Osteoblast (primary cell): ENCODE measurements at regions not wholly inside any gene's neighbourhood (a gene's known extent, or its start where the extent isn't known, plus 50 kb on each side); places are given as distances from the start of the nearest gene placed in this dataset.
A peak's percentile ranks its signal among the peaks of the same experiment; 100 is the strongest.

Experiments
- DNase-seq: peaks from one replicate; pipeline ENCODE4 v3.0.0; 2011; ENCODE audit warnings: low spot score, mixed read lengths; ENCODE audit not compliant: insufficient read length; ENCODE audit errors: missing footprints
- H2AFZ ChIP-seq: 2 replicates; pipeline ENCODE4 v1.6.0; 2011; ENCODE audit warnings: mild to moderate bottlenecking, low read length
- H3K27ac ChIP-seq: 2 replicates; pipeline ENCODE4 v1.5.1; 2011; ENCODE audit warnings: mild to moderate bottlenecking, low read depth, low read length, moderate library complexity
- H3K27me3 ChIP-seq: 2 replicates; pipeline ENCODE4 v1.6.0; 2012; ENCODE audit warnings: mild to moderate bottlenecking, control low read depth, inconsistent platforms, low read length, moderate library complexity; ENCODE audit not compliant: insufficient read depth
- H3K36me3 ChIP-seq: 2 replicates; pipeline ENCODE4 v1.5.1; 2011; ENCODE audit warnings: mild to moderate bottlenecking, low read length, control low read depth, moderate library complexity; ENCODE audit not compliant: insufficient read depth
- H3K4me1 ChIP-seq: 2 replicates; pipeline ENCODE4 v1.5.1; 2011; ENCODE audit warnings: mild to moderate bottlenecking, low read length, control low read depth, moderate library complexity; ENCODE audit not compliant: insufficient read depth
- H3K4me2 ChIP-seq: 2 replicates; pipeline ENCODE4 v1.6.0; 2011; ENCODE audit warnings: mild to moderate bottlenecking, low read length; ENCODE audit not compliant: insufficient read depth
- H3K4me3 ChIP-seq: fragments of 200-600 bp; sonication (generic); 3 replicates; pipeline ENCODE4 v1.5.1; 2012; ENCODE audit warnings: mild to moderate bottlenecking, low read length, inconsistent platforms; ENCODE audit not compliant: insufficient read depth
- H3K79me2 ChIP-seq: 2 replicates; pipeline ENCODE4 v1.6.0; 2012; ENCODE audit warnings: mild to moderate bottlenecking, low read length, control low read depth, inconsistent platforms; ENCODE audit not compliant: insufficient read depth
- H3K9me3 ChIP-seq: 2 replicates; pipeline ENCODE4 v1.5.1; 2011; ENCODE audit warnings: low read depth, low read length, control low read depth
- H4K20me1 ChIP-seq: 2 replicates; pipeline ENCODE4 v1.6.0; 2012; ENCODE audit warnings: mild to moderate bottlenecking, low read length, control low read depth; ENCODE audit not compliant: insufficient read depth
- TF ChIP-seq, protein P1 (sequence below): IDR thresholded peaks from 2 replicates; pipeline ENCODE4 v1.5.1; 2011; ENCODE audit warnings: mild to moderate bottlenecking, low read depth, low read length, moderate library complexity; ENCODE audit errors: extremely low read depth

DNA sequence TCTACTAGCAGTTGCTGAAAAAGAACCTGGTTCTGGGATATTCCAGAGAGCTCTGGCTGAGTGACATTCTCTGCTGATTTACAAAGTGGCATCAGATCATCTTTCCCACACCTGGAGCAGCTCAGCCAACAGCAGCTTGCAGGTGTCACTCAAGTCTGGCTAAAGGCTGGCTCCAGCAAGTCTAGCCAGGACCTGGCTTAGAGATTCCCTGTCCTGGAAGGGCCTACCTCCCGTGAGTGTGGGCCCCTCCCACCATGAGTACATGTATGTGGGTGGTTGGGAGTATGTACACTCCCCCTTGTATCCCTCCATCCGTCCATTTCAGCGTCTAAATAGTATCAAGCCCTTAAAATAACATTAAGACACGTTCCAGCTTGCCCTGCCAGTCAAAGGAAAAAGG is 539.3 kb upstream of the ID4 start:
- H3K79me2 ChIP-seq: no peaks in the 10 kb centered on the region
- no peak overlapping the region for H3K4me2 ChIP-seq

DNA sequence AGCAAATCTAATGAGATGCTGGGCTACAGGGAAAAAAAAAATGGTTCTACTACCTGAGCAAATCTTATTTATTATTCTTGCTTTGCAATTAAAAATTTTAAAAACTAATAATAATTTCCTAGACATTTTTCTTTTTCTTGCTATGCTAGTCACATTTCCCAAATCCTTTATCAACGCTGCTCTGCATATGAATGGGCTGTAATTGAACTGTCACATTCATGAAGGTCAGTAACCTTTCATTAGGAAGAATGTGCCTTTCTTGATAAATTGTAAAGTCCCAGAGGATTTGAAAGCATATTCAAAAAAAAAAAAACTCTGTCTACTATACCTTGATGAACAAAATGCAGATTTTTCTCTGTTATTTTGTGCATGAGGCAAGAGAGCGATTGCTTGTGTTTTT is 538.7 kb upstream of the ID4 start:
- H4K20me1 ChIP-seq: no peaks in the 10 kb centered on the region
- peaks cover 12% of the 10 kb centered on the region for H3K4me1 ChIP-seq
- no peaks in the 10 kb centered on the region for H3K9me3 ChIP-seq
- H3K27me3 ChIP-seq: no peaks in the 10 kb centered on the region
- H3K27ac ChIP-seq: no peak overlapping the region
- DNase-seq: no peak
- no peaks in the 10 kb centered on the region for H3K79me2 ChIP-seq
- no peak overlapping the region for H3K4me2 ChIP-seq
- H2AFZ ChIP-seq: no peak overlapping the region
- H3K36me3 ChIP-seq: no peaks in the 10 kb centered on the region
- H3K4me3 ChIP-seq: no peak overlapping the region
- TF ChIP-seq, protein P1, sequence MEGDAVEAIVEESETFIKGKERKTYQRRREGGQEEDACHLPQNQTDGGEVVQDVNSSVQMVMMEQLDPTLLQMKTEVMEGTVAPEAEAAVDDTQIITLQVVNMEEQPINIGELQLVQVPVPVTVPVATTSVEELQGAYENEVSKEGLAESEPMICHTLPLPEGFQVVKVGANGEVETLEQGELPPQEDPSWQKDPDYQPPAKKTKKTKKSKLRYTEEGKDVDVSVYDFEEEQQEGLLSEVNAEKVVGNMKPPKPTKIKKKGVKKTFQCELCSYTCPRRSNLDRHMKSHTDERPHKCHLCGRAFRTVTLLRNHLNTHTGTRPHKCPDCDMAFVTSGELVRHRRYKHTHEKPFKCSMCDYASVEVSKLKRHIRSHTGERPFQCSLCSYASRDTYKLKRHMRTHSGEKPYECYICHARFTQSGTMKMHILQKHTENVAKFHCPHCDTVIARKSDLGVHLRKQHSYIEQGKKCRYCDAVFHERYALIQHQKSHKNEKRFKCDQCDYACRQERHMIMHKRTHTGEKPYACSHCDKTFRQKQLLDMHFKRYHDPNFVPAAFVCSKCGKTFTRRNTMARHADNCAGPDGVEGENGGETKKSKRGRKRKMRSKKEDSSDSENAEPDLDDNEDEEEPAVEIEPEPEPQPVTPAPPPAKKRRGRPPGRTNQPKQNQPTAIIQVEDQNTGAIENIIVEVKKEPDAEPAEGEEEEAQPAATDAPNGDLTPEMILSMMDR: no peak

More for the DNA sequence above, 539.3 kb upstream of the ID4 start:
- no peaks in the 10 kb centered on the region for H3K27me3 ChIP-seq
- no peak overlapping the region for H3K27ac ChIP-seq
- no peaks in the 10 kb centered on the region for H3K36me3 ChIP-seq
- DNase-seq: no peak
- H2AFZ ChIP-seq: no peak overlapping the region
- no peaks in the 10 kb centered on the region for H3K9me3 ChIP-seq
- H4K20me1 ChIP-seq: no peaks in the 10 kb centered on the region
- peaks cover 11% of the 10 kb centered on the region for H3K4me1 ChIP-seq
- TF ChIP-seq, protein P1: no peak
- H3K4me3 ChIP-seq: no peak overlapping the region

DNA sequence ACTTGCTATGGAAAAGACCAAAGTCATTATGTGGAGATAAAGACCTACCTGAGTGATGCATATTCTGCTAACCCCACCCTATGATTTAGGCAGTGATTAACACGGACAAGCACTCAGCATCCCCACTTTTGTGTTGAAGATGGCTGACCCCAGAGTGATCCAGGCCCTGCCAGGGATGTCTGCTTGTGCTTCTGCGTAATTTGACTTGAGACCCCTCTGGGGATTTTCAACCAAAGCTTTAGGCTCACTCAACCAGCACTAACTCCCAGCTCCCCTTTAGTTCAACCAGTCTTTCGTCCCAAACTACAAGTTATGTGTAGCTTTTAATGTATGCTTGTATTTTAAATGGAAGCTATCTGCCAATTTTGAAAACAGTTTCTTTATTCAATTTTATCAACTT is 538.0 kb upstream of the ID4 start:
- Histone ChIP-seq H3K27me3 (no peaks in the 10 kb centered on the region), H3K27ac (no peak overlapping the region), H3K79me2 (no peaks in the 10 kb centered on the region), H4K20me1 (no peaks in the 10 kb centered on the region), H3K4me2 (no peak overlapping the region), H2AFZ (no peak overlapping the region), H3K36me3 (no peaks in the 10 kb centered on the region), H3K4me3 (no peak overlapping the region), H3K9me3 (no peaks in the 10 kb centered on the region), H3K4me1 (peaks cover 12% of the 10 kb centered on the region)
- TF ChIP-seq, protein P1: no peak
- no peak for DNase-seq

DNA sequence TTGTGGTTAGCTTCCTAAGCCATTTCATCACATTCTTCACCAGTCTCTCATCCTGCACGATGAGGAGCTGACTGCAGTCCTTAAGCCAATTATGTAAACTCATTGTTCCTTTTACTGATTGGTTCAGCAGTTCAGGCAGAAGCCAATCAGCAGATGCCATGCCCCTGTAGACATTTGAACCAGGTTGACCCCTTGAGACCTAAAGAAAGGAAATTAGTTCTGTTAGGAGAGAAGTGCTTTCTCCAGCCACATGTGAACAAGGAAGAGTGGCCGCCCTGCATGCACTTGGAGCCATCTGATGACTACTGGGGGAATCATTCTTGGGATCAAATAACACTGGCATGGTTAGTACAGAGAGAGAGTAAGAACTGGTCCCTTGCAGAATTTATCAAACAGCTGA is 535.2 kb upstream of the ID4 start:
- TF ChIP-seq, protein P1: no peak
- Histone ChIP-seq H3K4me2 (peak overlapping the region; percentile 36), H3K9me3 (no peaks in the 10 kb centered on the region), H3K36me3 (no peaks in the 10 kb centered on the region), H4K20me1 (no peaks in the 10 kb centered on the region), H3K4me3 (no peak overlapping the region), H3K27me3 (no peaks in the 10 kb centered on the region), H3K79me2 (no peaks in the 10 kb centered on the region), H3K4me1 (peaks cover 12% of the 10 kb centered on the region), H3K27ac (peak overlapping the region; percentile 45), H2AFZ (no peak overlapping the region)
- no peak for DNase-seq
